ENCODE measurements at regions not wholly inside any gene's neighbourhood (a gene's known extent, or its start where the extent isn't known, plus 50 kb on each side); places are given as distances from the start of the nearest gene placed in this dataset.

- TF ChIP-seq CTCF (IDR thresholded peaks at IDR 0.05; ENCODE audit: insufficient read depth, low read length, poor library complexity, severe bottlenecking) (no peak), EZH2phosphoT487 (conservative IDR thresholded peaks at IDR 0.05; ENCODE audit: low read length) (no peak)
These were observed 107.4 kb upstream of the FOXB1 start for GRCh38 chr15:59896663-59897074.
